AG08396 (cell line): ENCODE measurements at regions not wholly inside any gene's neighbourhood (a gene's known extent, or its start where the extent isn't known, plus 50 kb on each side); places are given as distances from the start of the nearest gene placed in this dataset.

Experiments used
- DNase-seq: peaks from one replicate; pipeline ENCODE4 v3.0.0; 2012; ENCODE audit warnings: low spot score, mixed read lengths

DNA sequence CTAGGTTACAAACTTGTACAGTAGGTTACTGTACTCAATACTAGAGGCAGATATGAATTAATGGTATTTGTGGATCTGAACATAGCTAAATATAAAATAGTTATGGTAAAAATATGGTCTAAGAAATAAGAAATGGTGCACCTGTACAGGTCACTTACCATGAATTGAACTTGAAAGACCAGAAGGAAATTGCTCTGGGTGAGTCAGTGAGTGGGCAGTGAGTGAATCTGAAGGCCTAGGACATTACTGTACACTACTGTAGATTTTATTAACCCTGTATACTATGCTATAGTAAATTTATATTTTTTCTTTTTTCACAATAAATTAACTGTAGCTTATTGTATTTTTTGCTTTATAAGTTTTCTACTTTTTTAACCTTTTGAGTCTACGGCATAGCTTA lies 1020.4 kb downstream of the CDH18 start:
- DNase-seq = no peak

GRCh38 chr5:18968966-18969365 lies 1019.0 kb downstream of the CDH18 start:
- no peak for DNase-seq

DNA sequence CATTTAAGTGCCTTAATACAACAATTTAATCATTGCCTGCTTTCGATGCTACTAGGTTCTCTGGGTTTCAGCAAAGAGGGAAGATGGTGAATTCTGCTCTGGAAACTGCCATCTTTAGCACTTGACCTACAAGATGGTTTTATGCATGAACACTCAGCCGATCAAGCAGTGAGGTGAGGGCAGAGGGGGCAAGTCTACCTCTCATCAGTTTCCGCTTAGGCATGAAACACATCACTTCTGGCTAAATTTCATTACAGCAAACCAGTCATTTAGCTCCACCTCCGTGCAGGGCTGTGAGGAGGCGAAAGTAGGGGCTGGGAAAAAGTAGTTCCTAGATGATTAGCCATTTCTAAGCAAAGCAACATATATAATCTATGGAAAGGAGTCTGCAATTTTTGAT lies 1018.0 kb downstream of the CDH18 start:
- DNase-seq = no peak

DNA sequence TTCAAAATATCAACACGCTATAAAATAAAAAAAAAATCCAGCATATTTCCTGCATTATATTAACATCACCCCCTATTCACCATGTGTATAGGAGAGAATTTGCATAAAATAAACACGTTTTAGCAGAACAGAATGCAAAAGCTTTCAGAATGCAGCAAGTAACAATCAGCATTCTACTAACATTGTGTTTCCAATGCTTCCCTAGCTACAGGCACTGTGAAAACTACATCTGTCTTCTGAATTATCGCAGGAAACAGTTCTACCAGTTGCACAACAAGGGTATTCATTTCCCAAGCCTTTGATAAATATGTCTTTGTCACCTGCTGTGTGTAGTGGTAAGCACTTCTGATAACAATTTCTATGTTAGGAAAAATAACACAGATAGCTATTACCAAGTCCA lies 1015.8 kb downstream of the CDH18 start:
- no peak for DNase-seq

- no peak for DNase-seq
Observed at GRCh38 chr5:18975624-18976023, 1012.4 kb downstream of the CDH18 start.

DNA sequence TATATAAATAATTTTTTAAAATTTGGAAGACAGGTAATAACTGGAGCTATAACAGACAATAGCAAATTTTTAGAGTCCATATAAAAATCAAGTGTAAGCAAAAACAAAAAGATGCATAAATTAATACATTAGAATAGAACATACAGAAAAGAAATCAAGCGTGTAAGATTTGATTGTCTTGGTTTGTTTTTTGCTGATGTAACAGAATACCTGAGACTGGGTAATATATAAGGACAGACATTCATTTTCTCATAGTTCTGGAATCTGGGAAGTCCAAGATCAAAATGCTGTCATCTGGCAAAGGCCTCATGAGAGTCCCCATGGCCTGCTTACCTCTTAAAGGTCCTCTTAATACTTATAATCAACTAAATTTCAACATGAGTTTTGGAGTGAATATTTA lies 1010.1 kb downstream of the CDH18 start:
- no peak for DNase-seq

GRCh38 chr5:18984559-18985080 lies 1003.4 kb downstream of the CDH18 start:
- no peak for DNase-seq

DNA sequence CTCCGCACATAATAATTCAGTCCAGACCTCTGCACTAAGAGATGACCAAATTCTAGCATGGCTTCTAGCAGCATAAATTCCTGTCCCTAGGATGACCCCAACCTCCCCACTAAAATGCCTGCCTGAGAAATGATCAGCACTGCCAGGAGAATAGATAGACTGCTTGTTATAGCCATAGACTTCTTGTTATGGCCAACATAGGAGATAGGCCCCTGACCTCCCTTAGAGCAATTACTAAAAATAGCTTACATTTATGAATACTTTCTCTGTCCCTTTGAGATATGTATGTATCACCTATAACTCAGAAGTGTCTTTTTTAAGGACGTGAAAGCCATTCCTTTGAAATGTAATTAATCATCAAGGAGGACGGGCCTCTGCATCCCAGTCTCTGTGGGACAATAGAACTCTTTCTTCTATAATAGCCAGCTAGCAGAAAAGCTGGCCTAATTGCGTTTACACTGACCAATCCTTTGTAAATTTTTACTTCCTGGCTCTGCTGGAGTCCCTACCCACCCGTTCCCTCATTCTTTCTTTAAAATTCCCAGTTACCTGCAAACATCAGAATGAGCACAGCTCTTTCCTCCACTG lies 1002.7 kb downstream of the CDH18 start:
- DNase-seq = no peak

- no peak for DNase-seq
Observed at GRCh38 chr5:18987101-18987500, 1000.9 kb downstream of the CDH18 start.

GRCh38 chr5:18990852-18991251 lies 997.1 kb downstream of the CDH18 start:
- no peak for DNase-seq

DNA sequence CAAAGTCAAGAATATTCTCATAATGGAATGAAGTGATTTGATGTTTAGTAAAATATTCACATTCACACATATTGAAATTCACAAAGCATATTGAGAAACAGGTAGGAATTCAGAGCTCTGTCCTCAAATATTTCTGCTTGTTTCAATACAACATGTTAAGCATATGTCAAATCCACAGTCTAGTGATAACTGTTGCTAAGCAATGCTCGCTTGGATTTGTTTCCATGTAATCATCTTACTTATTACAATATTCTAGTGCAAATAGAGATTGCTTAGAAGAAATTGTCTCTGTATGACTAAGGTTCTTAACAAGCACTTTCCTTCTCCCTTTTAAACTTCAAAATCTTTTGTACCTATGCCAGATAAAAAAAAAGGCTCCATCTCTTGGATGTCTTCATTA lies 995.7 kb downstream of the CDH18 start:
- DNase-seq = no peak

DNA sequence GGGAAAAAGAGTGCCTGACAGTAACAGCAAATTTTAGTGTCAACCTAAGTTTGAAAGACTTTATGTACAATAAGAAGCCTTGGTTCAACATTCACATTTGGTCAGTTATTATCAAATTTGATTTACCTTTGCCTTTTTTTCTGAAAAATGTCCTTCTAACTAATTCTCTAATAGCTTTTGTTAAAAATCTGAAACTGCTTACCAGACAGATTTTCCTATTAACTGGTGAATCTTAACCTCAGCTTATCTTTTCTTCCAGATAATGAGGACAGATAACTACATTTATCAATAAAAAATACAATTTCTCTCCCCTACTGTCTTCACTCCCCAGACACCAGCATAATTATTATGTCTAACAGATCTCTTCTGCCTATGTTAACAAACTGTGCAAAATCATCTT lies 988.5 kb downstream of the CDH18 start:
- DNase-seq = no peak

DNA sequence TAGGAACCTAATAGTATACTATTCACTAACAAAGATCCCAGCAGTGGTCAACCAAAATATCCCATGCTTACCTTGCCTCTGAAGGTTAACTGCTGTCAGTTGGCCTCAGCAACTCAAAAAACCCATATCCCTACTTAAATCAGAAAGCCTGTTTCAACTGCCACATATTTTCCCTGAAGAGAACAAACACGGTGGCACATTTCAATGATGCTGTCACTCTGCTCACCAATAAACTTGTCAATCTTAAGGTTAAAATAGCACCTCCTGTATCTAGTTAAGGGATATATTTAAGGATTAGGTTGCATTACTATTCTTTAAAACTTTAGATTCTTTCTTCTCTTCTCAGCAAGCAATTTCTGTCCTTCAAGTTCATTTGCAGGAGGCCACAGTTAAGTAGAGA lies 986.9 kb downstream of the CDH18 start:
- DNase-seq = no peak

GRCh38 chr5:19001539-19001938 lies 986.5 kb downstream of the CDH18 start:
- no peak for DNase-seq

- no peak for DNase-seq
Observed at GRCh38 chr5:19002111-19002510, 985.9 kb downstream of the CDH18 start.

DNA sequence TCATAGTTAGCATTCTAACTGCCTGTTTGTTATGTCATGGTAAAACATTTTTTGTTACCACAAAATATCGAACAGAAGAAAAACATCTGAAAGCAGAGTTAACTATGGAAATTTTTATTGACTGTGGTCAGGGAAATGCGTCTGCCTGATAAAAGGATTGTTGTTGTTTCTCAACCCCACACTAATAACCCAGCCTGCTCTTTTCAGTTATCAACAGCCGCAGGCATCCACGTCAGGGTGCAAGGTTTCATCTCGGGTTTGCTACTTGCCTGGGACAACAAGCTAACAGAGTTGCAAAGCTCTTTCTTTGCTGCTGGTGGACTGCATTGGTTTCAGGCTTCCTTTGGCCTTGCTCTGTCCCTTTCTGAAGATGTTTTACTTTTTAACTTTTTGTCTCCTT lies 969.2 kb downstream of the CDH18 start:
- no peak for DNase-seq

GRCh38 chr5:19031491-19031890 lies 956.5 kb downstream of the CDH18 start:
- DNase-seq = no peak

DNA sequence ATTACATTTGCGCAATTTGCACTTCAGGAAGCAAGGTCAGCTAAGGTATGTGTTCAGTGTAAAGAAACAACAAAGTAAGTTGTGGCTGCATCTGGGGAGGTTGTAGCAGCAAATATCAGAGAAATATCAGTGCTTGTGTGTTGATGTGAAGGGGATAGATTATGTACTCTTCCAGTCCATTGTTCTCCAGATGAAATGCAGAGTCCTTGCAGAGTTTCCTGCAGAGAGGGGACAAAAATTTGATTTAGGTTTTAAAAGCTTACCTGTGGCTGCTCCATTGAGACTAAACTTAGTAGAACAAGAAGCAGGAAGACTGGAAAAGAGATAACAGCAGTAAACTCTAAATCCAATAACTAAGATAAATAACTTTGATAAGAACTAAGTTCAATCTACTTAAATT lies 952.2 kb downstream of the CDH18 start:
- DNase-seq = no peak

GRCh38 chr5:19042106-19042505 lies 945.9 kb downstream of the CDH18 start:
- no peak for DNase-seq

GRCh38 chr5:19044311-19044710 lies 943.7 kb downstream of the CDH18 start:
- DNase-seq = no peak

DNA sequence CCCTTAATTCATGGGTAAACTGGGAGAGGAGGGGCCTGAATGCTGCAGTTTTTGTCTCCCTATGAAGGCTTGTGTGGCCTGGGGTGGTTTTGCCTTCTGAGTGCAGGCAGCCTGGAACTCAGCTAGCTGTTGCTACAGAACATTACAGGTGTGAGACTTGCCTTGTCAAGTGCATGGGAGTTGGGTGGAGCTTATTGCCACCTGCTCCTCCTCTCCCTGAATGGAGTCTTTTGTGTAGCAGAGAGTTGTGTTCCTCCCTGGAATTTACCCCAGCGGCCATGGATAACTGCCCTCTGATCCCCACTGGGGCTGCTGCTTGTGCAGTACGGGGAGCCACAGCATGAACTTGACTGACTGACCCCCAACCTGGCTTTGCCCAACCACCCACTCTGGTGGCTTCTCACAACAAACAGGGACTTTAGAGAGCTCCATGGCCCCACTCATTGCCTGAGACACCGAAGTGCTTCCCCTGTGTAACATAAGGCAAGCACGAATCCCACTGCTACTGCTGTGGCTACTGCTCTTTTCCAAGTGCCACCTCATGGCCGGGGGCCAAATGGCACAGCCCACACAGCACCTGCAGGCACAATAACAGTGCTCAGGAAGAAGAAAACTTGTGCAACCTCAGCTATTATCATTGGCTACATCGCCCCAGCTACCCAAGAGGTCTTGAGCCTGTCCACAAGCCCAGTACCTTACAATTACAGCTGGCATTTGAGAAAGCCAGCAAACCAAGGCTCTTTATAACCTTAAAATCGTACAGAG lies 942.9 kb downstream of the CDH18 start:
- DNase-seq = no peak

DNA sequence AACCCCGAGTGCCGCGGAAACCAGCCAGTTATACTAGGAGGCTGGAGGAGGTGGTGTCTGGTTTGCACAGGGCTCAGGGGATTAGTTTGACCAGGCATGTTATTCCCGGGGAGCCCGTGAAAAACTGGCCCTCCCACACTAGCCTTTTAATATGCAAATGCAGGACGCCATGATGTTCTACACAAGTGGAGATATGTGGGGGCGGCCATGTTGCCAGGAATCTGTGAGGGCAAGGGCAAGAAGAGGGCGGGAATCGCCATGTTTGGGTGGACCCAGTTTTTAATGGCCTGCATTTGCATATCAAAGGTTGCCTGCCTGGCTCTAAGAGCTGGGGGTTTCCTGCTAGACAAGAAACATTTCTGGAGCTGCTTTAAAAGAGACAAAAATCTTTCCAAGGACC lies 940.7 kb downstream of the CDH18 start:
- no peak for DNase-seq

DNA sequence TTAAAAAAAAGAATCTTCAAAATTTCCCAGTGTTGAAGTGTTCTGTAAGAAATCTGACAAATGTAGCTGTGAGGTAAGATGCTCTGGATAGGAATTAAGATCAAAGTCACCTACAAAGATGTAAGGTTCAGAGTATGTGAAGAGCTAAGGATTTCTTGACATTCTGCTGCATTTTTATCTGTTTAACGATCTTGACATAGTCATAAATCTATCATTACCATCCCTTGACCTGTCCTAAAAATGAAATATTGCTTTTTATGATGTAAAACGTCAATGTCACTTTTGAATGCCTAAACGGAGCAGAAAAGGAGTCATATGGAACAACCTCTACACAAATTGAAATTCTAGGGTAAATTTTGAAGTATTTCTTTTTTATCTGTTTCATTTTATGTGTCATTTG lies 939.3 kb downstream of the CDH18 start:
- DNase-seq = no peak

- no peak for DNase-seq
Observed at GRCh38 chr5:19058216-19058615, 929.8 kb downstream of the CDH18 start.
